A549 (cell line): ENCODE measurements at regions not wholly inside any gene's neighbourhood (a gene's known extent, or its start where the extent isn't known, plus 50 kb on each side); places are given as distances from the start of the nearest gene placed in this dataset.

ENCODE experiments used
- ATAC-seq, 2 experiments: fragments of 200-7000 bp in 1 of 2; fragments of >200 bp in 1 of 2; cut with Nextera tagmentation in 1 of 2; cut with Tn5 transposase in 1 of 2; 3 replicates each; pipeline versions ENCODE4 v1.8.0 to v1.9.1; 2018 to 2020; ENCODE audit warnings: mild to moderate bottlenecking in 1 of 2, moderate library complexity in 1 of 2
- CTCF ChIA-PET: fragments of 300-600 bp; sonication (Branson Sonifier 250); formaldehyde crosslinking; extraction: SDS; loops from one replicate; lab custom pipeline; 2021; ENCODE audit warnings: antibody characterized with exemption, inconsistent platforms; lab: Yijun Ruan, JAX
- POLR2A ChIA-PET: fragments of 350-600 bp; formaldehyde crosslinking; extraction: SDS; loops from one replicate; lab custom pipeline; 2021; ENCODE audit warnings: antibody characterized with exemption, inconsistent platforms; lab: Yijun Ruan, JAX
- DNase-seq, 2 experiments: peaks; one replicate each; pipeline versions ENCODE4 v3.0.0 to v3.0.0-alpha.2; 2011 to 2016; ENCODE audit warnings: low read depth in 1 of 2, low spot score in 1 of 2
- FAIRE-seq: peaks from 2 replicates; lab custom pipeline; 2011; peaks lifted over from hg19 to GRCh38; lab: Jason Lieb, UNC
- H3K27ac ChIP-seq, 2 experiments: fragments of >200 bp; sonication (Bioruptor Twin); formaldehyde crosslinking; 3 replicates each; pipeline ENCODE4 v1.5.1; 2016 to 2017
- H3K4me1 ChIP-seq: fragments of >200 bp; sonication (Bioruptor Twin); formaldehyde crosslinking; 3 replicates; pipeline ENCODE4 v1.6.1; 2016
- H3K4me2 ChIP-seq: fragments of >200 bp; sonication (Bioruptor Twin); formaldehyde crosslinking; 3 replicates; pipeline ENCODE4 v1.6.1; 2016
- H3K4me3 ChIP-seq: fragments of >200 bp; sonication (Bioruptor Twin); formaldehyde crosslinking; 3 replicates; pipeline ENCODE4 v1.5.1; 2016
- H3K9me3 ChIP-seq: fragments of >200 bp; sonication (Bioruptor Twin); formaldehyde crosslinking; 3 replicates; pipeline ENCODE4 v1.6.1; 2016
- ATOH8 ChIP-seq: fragments of 250-450 bp; sonication (Bioruptor Pico); IDR thresholded peaks from 2 replicates; pipeline ENCODE4 v1.5.0; 2020; ENCODE audit warnings: low read depth, mild to moderate bottlenecking, moderate library complexity
- BCL3 ChIP-seq: fragments of >200 bp; sonication (Bioruptor Twin); formaldehyde crosslinking; IDR thresholded peaks from 3 replicates; pipeline ENCODE4 v1.6.1; 2016
- BHLHE40 ChIP-seq: IDR thresholded peaks from 2 replicates; pipeline ENCODE4 v1.6.1; 2012; ENCODE audit warnings: low read depth, low read length, inconsistent platforms
- CBX2 ChIP-seq: fragments of 200-600 bp; sonication (generic); IDR thresholded peaks from 2 replicates; pipeline ENCODE4 v1.6.1; 2016; ENCODE audit warnings: low read depth, mild to moderate bottlenecking, borderline replicate concordance
- CHD2 ChIP-seq: fragments of 150-350 bp; IDR thresholded peaks from 2 replicates; pipeline ENCODE4 v1.6.1; 2014; ENCODE audit warnings: low read length; ENCODE audit not compliant: partially characterized antibody
- CHD4 ChIP-seq: fragments of 200-600 bp; sonication (generic); IDR thresholded peaks from 2 replicates; pipeline ENCODE4 v1.6.1; 2016; ENCODE audit warnings: antibody characterized with exemption, mild to moderate bottlenecking, borderline replicate concordance
- E2F6 ChIP-seq: IDR thresholded peaks from 2 replicates; pipeline ENCODE4 v1.6.1; 2012; ENCODE audit warnings: low read depth, borderline replicate concordance
- EHF ChIP-seq: fragments of 250-450 bp; sonication (Bioruptor Pico); IDR thresholded peaks from 2 replicates; pipeline ENCODE4 v1.5.0; 2020; ENCODE audit warnings: mild to moderate bottlenecking
- EP300 ChIP-seq, 2 experiments: fragments of >200 bp; sonication (Bioruptor Twin); formaldehyde crosslinking; IDR thresholded peaks; 2 replicates in 1 of 2; 3 replicates in 1 of 2; pipeline ENCODE4 v1.6.1; 2016 to 2017
- FOXS1 ChIP-seq: fragments of 250-450 bp; sonication (Bioruptor Pico); IDR thresholded peaks from 2 replicates; pipeline ENCODE4 v1.5.0; 2020; ENCODE audit warnings: mild to moderate bottlenecking, moderate library complexity
- HDAC2 ChIP-seq: fragments of 200-600 bp; sonication (generic); IDR thresholded peaks from 2 replicates; pipeline ENCODE4 v1.6.1; 2016
- HOXA7 ChIP-seq: fragments of 250-450 bp; sonication (Bioruptor Pico); IDR thresholded peaks from 2 replicates; pipeline ENCODE4 v1.5.0; 2020; ENCODE audit warnings: mild to moderate bottlenecking, moderate library complexity
- HOXB13 ChIP-seq: fragments of 250-450 bp; sonication (Bioruptor Pico); IDR thresholded peaks from 2 replicates; pipeline ENCODE4 v1.5.0; 2020; ENCODE audit warnings: low read depth, mild to moderate bottlenecking, moderate library complexity
- JUN ChIP-seq, 2 experiments: fragments of >200 bp; sonication (Bioruptor Twin); formaldehyde crosslinking; IDR thresholded peaks; 2 replicates in 1 of 2; 3 replicates in 1 of 2; pipeline ENCODE4 v1.6.1; 2016 to 2017
- KDM5A ChIP-seq: fragments of 200-600 bp; sonication (generic); IDR thresholded peaks from 2 replicates; pipeline ENCODE4 v1.6.1; 2016; ENCODE audit warnings: antibody characterized with exemption, mild to moderate bottlenecking
- MAFK ChIP-seq: fragments of 450-650 bp; IDR thresholded peaks from 2 replicates; pipeline ENCODE4 v1.6.1; 2014; ENCODE audit not compliant: partially characterized antibody
- MYC ChIP-seq: IDR thresholded peaks from 2 replicates; pipeline ENCODE4 v1.6.1; 2012; ENCODE audit warnings: mild to moderate bottlenecking, inconsistent platforms, low read length, improper control_type of control experiment, borderline replicate concordance
- PBX3 ChIP-seq: IDR thresholded peaks from 2 replicates; pipeline ENCODE4 v1.6.1; 2012
- RAD21 ChIP-seq, 2 experiments: fragments of >200 bp in 1 of 2; sonication (Bioruptor Twin) in 1 of 2; formaldehyde crosslinking in 1 of 2; IDR thresholded peaks in 1 of 2; conservative IDR thresholded peaks in 1 of 2; 2 replicates in 1 of 2; 3 replicates in 1 of 2; pipeline ENCODE4 v1.6.1; 2012 to 2018; ENCODE audit warnings: inconsistent platforms in 1 of 2
- SREBF2 ChIP-seq: fragments of 450-650 bp; IDR thresholded peaks from 2 replicates; pipeline ENCODE4 v1.6.1; 2014; ENCODE audit warnings: mild to moderate bottlenecking, moderate library complexity
- USF2 ChIP-seq: fragments of 450-650 bp; IDR thresholded peaks from 2 replicates; pipeline ENCODE4 v1.6.1; 2014; ENCODE audit warnings: antibody characterized with exemption
- ZFP36 ChIP-seq: fragments of 450-650 bp; IDR thresholded peaks from 2 replicates; pipeline ENCODE4 v1.6.1; 2014; ENCODE audit warnings: borderline replicate concordance; ENCODE audit not compliant: partially characterized antibody
- WGBS: methylation state at CpG from one replicate; pipeline ENCODE4 v1.1.6; 2017; ENCODE audit errors: missing lambda C conversion rate; 5-methylcytosine and 5-hydroxymethylcytosine counted together

GRCh38 chr3:27576171-27576570 is 92.0 kb upstream of the SLC4A7 start:
- ChIA-PET POLR2A (no interaction called here), CTCF (interaction anchor here (0.7 kb wide), 1 partner anchor 35 kb away, joined by 3 read pairs; no protein-coding TSS in a partner anchor)
- Histone ChIP-seq H3K4me1 (peaks cover 7% of the 10 kb centered on the region), H3K27ac (peak overlapping the region in 1 of 2 experiments; percentile 32; a peak in 3 of 6 replicates), H3K4me3 (no peak overlapping the region), H3K9me3 (no peaks in the 10 kb centered on the region), H3K4me2 (no peak overlapping the region)
- FAIRE-seq (no peak), DNase-seq (no peak), ATAC-seq (no peak)
- TF ChIP-seq PBX3 = no peak
- TF ChIP-seq HOXB13 (CRISPR knock-in tag) = no peak
- no peak for TF ChIP-seq EHF (CRISPR knock-in tag)
- no peak for TF ChIP-seq USF2
- TF ChIP-seq HOXA7 (CRISPR knock-in tag) = no peak
- TF ChIP-seq JUN (IDR thresholded peaks at IDR 0.05) = no peak
- TF ChIP-seq SREBF2 = no peak
- TF ChIP-seq EP300 (IDR thresholded peaks at IDR 0.05) = no peak
- TF ChIP-seq BCL3 = no peak
- TF ChIP-seq ZFP36 = no peak
- TF ChIP-seq CHD4 = no peak
- TF ChIP-seq BHLHE40 = no peak
- TF ChIP-seq FOXS1 = no peak
- 86% methylated on average over 3 of the region's 3 CpGs for WGBS

GRCh38 chr3:27575499-27575898 is 91.3 kb upstream of the SLC4A7 start:
- ATAC-seq = no peak
- H3K4me2 ChIP-seq = no peak overlapping the region
- CTCF ChIA-PET = interaction anchor here (0.7 kb wide), 1 partner anchor 35 kb away, joined by 3 read pairs; no protein-coding TSS in a partner anchor
- POLR2A ChIA-PET = interaction anchor here (0.6 kb wide), 1 partner anchor 40 kb away, joined by 5 read pairs; no protein-coding TSS in a partner anchor
- no peaks in the 10 kb centered on the region for H3K9me3 ChIP-seq
- 62% methylated on average over 3 of the region's 3 CpGs for WGBS
- H3K4me3 ChIP-seq = no peak overlapping the region
- peak overlapping the region in 1 of 2 experiments; percentile 32; a peak in 3 of 6 replicates for H3K27ac ChIP-seq
- no peak for FAIRE-seq
- DNase-seq = no peak
- H3K4me1 ChIP-seq = peaks cover 10% of the 10 kb centered on the region
- no peak for TF ChIP-seq CHD2
- no peak for TF ChIP-seq BCL3
- no peak for TF ChIP-seq HDAC2
- no peak for TF ChIP-seq E2F6
- TF ChIP-seq SREBF2 = no peak
- no peak for TF ChIP-seq MAFK
- TF ChIP-seq ZFP36 = no peak
- TF ChIP-seq MYC = no peak
- no peak for TF ChIP-seq CBX2
- no peak for TF ChIP-seq ATOH8 (CRISPR knock-in tag)
- TF ChIP-seq RAD21 (conservative IDR thresholded peaks at IDR 0.05 in 1 of 2, IDR thresholded peaks at IDR 0.05 in 1 of 2) = no peak
- TF ChIP-seq USF2 = no peak
- TF ChIP-seq KDM5A = no peak
